ENCODE measurements at regions not wholly inside any gene's neighbourhood (a gene's known extent, or its start where the extent isn't known, plus 50 kb on each side); places are given as distances from the start of the nearest gene placed in this dataset.
"Not testable (repeated sequence)": the region's sequence is repeated elsewhere in the genome, so short reads cannot be mapped to it uniquely, and the experiment has no call there.

DNA sequence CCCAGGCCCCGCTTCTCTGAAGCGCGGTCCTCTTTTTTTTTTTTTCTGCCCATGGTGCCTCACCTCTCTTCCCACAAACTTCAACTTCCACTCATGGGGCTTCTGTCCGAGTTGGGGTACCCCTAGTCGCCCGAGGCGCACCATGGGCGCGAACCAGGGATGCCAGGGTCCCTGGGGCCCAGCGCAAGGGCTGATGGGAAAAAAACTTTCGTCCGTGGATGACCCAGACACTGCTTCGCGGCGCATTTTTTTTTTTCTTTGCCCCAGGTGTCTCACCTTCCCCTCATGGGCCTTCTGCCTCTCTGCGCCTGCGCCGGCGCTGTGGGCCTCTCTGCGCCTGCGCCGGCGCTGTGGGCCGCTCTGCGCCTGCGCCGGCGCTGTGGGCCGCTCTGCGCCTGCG is 1268.8 kb downstream of the FOXD4L5 start:
- not testable (repeated sequence) for TF ChIP-seq CTCF (conservative IDR thresholded peaks at IDR 0.05; ENCODE audit: low read depth, low read length); EZH2phosphoT487 (IDR thresholded peaks at IDR 0.05; ENCODE audit: borderline replicate concordance, low read length); EZH2 (IDR thresholded peaks at IDR 0.05; ENCODE audit: low read length, unreplicated experiment)
